Mammary epithelial cell (primary cell): ENCODE measurements at regions not wholly inside any gene's neighbourhood (a gene's known extent, or its start where the extent isn't known, plus 50 kb on each side); places are given as distances from the start of the nearest gene placed in this dataset.
"Not testable (repeated sequence)": the region's sequence is repeated elsewhere in the genome, so short reads cannot be mapped to it uniquely, and the experiment has no call there.

Source experiments
- EZH2 ChIP-seq: IDR thresholded peaks from 2 replicates; pipeline ENCODE4 v1.6.1; 2012; ENCODE audit warnings: low read length, inconsistent platforms, borderline replicate concordance
- TF ChIP-seq, protein P1 (sequence below), 2 donors: IDR thresholded peaks in 1 of 2; conservative IDR thresholded peaks in 1 of 2; 2 replicates each; pipeline ENCODE4 v1.5.1; 2011 to 2012; ENCODE audit warnings: inconsistent platforms in 2 of 2, low read length in 2 of 2, mild to moderate bottlenecking in 2 of 2, control low read depth in 1 of 2, low read depth in 1 of 2; ENCODE audit not compliant: insufficient read depth in 1 of 2; ENCODE audit errors: extremely low read depth in 1 of 2

DNA sequence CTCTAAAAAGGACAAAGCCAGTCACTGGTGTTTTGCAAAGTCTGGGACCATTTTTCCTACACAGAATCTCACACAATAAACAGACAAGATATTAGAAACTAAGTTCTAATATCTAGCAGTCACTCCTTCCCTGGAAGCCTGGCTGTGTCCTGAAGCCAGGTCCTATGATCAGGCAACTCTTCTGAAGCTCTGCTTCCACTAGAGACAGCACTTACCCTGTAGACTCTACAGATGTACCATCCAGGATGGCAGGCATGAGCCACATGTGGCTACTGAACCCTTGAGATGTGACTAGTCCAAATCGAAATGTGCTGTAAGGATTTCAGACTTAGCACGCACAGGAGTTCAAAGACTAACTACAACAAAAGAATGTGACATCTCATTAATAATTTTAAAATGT lies 110.3 kb upstream of the NBPF9 start:
- TF ChIP-seq, protein P1, sequence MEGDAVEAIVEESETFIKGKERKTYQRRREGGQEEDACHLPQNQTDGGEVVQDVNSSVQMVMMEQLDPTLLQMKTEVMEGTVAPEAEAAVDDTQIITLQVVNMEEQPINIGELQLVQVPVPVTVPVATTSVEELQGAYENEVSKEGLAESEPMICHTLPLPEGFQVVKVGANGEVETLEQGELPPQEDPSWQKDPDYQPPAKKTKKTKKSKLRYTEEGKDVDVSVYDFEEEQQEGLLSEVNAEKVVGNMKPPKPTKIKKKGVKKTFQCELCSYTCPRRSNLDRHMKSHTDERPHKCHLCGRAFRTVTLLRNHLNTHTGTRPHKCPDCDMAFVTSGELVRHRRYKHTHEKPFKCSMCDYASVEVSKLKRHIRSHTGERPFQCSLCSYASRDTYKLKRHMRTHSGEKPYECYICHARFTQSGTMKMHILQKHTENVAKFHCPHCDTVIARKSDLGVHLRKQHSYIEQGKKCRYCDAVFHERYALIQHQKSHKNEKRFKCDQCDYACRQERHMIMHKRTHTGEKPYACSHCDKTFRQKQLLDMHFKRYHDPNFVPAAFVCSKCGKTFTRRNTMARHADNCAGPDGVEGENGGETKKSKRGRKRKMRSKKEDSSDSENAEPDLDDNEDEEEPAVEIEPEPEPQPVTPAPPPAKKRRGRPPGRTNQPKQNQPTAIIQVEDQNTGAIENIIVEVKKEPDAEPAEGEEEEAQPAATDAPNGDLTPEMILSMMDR (conservative IDR thresholded peaks at IDR 0.05 in 1 of 2, IDR thresholded peaks at IDR 0.05 in 1 of 2; ENCODE audit: extremely low read depth in 1 of 2, insufficient read depth in 1 of 2, low read depth in 1 of 2, low read length in 2 of 2): not testable (repeated sequence)
- not testable (repeated sequence) for TF ChIP-seq EZH2
